Spleen (tissue), 7 donors: ENCODE measurements at regions not wholly inside any gene's neighbourhood (a gene's known extent, or its start where the extent isn't known, plus 50 kb on each side); places are given as distances from the start of the nearest gene placed in this dataset.

Source experiments
- POLR2AphosphoS5 ChIP-seq, 3 donors: sonication (generic); formaldehyde crosslinking; IDR thresholded peaks; one replicate each; pipeline ENCODE4 v1.5.1; 2017; ENCODE audit warnings: antibody characterized with exemption in 3 of 3
- TF ChIP-seq, protein P1 (sequence below), 11 experiments: fragments of 200-600 bp in 7 of 11; fragments of 450-650 bp in 4 of 11; sonication (generic) in 4 of 11; IDR thresholded peaks in 8 of 11; conservative IDR thresholded peaks in 3 of 11; 1 replicate in 7 of 11; 2 replicates in 4 of 11; pipeline versions ENCODE4 v1.4.0 to v1.8.0; 2016 to 2021; ENCODE audit warnings: antibody characterized with exemption in 11 of 11, inconsistent platforms in 4 of 11, mild to moderate bottlenecking in 1 of 11
- donor health status: DM: no; HTN: no; CAD: no; lungs with moderate emphysema.
- donor health status: DM: no; HTN: no; CAD: no.
- donor health status: DM: no; HTN: no; CAD: no.

DNA sequence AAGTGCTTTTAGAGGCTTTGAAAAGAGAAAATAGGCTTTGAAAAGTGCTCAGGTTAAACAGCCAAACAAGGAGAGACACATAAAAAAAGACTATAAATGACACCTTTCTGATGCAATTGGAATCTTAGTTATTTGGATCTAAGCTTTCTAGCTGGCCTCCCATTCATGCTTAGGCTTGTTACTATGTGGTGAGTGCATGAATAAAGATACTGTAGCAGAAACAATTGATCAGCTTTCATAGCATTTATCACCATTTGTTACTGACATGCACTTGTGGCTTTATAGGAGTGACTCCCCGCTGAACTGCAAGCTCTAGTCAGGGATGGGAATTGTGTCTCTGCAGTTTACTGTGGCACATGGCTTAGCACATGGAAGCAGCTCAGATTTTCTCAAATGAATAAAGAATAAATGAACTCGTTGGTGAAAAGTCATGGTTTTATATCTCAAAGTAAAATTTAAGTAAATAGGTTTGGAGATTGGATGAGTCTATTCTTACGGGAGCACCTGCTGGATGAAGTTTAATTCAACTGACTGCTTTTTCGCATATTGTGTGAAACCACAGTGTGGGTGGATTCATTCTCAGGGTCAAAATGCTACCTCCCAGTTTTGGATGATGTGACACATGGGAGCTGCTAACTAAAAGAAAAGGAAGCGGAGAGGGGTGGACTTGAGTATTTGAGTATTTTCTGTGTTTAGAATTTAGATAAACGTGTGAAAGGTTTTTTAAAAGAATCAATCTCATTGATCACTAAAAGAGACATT, 91.1 kb upstream of the NOL4 start:
- TF ChIP-seq, protein P1, sequence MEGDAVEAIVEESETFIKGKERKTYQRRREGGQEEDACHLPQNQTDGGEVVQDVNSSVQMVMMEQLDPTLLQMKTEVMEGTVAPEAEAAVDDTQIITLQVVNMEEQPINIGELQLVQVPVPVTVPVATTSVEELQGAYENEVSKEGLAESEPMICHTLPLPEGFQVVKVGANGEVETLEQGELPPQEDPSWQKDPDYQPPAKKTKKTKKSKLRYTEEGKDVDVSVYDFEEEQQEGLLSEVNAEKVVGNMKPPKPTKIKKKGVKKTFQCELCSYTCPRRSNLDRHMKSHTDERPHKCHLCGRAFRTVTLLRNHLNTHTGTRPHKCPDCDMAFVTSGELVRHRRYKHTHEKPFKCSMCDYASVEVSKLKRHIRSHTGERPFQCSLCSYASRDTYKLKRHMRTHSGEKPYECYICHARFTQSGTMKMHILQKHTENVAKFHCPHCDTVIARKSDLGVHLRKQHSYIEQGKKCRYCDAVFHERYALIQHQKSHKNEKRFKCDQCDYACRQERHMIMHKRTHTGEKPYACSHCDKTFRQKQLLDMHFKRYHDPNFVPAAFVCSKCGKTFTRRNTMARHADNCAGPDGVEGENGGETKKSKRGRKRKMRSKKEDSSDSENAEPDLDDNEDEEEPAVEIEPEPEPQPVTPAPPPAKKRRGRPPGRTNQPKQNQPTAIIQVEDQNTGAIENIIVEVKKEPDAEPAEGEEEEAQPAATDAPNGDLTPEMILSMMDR (IDR thresholded peaks at IDR 0.05 in 8 of 11, conservative IDR thresholded peaks at IDR 0.05 in 3 of 11): no peak
- no peak for TF ChIP-seq POLR2AphosphoS5 (IDR thresholded peaks at IDR 0.05)
